ENCODE measurements at regions not wholly inside any gene's neighbourhood (a gene's known extent, or its start where the extent isn't known, plus 50 kb on each side); places are given as distances from the start of the nearest gene placed in this dataset.
A peak's percentile ranks its signal among the peaks of the same experiment; 100 is the strongest.

- H3K36me3 Mint-ChIP-seq (ENCODE audit: unreplicated experiment), result no peaks in the 10 kb centered on the region
- no peak for TF ChIP-seq CTCF (IDR thresholded peaks at IDR 0.05; ENCODE audit: partially characterized antibody, unreplicated experiment)
- no peak overlapping the region for H3K27ac Mint-ChIP-seq (ENCODE audit: unreplicated experiment)
- H3K27me3 Mint-ChIP-seq (ENCODE audit: unreplicated experiment), result no peaks in the 10 kb centered on the region
- H3K4me3 Mint-ChIP-seq (ENCODE audit: unreplicated experiment), result no peak overlapping the region
- H3K9me3 Mint-ChIP-seq (ENCODE audit: unreplicated experiment), result no peaks in the 10 kb centered on the region
- no peak for DNase-seq
- H3K4me1 Mint-ChIP-seq (ENCODE audit: low read depth, unreplicated experiment), result peaks cover 3% of the 10 kb centered on the region
Measured at GRCh38 chr13:103514619-103515018, 448.4 kb upstream of the SLC10A2 start.

- DNase-seq, result no peak
- no peaks in the 10 kb centered on the region for H3K27me3 Mint-ChIP-seq (ENCODE audit: unreplicated experiment)
- H3K27ac Mint-ChIP-seq (ENCODE audit: unreplicated experiment), result no peak overlapping the region
- TF ChIP-seq CTCF (IDR thresholded peaks at IDR 0.05; ENCODE audit: partially characterized antibody, unreplicated experiment), result no peak
- H3K4me1 Mint-ChIP-seq (ENCODE audit: low read depth, unreplicated experiment), result peaks cover 3% of the 10 kb centered on the region
- H3K4me3 Mint-ChIP-seq (ENCODE audit: unreplicated experiment), result no peak overlapping the region
- H3K9me3 Mint-ChIP-seq (ENCODE audit: unreplicated experiment), result no peaks in the 10 kb centered on the region
- H3K36me3 Mint-ChIP-seq (ENCODE audit: unreplicated experiment), result no peaks in the 10 kb centered on the region
Measured at GRCh38 chr13:103514188-103514587, 448.0 kb upstream of the SLC10A2 start.

- DNase-seq, result peak; percentile 13
- no peak overlapping the region for H3K4me3 Mint-ChIP-seq (ENCODE audit: unreplicated experiment)
- no peak overlapping the region for H3K27ac Mint-ChIP-seq (ENCODE audit: unreplicated experiment)
- no peaks in the 10 kb centered on the region for H3K36me3 Mint-ChIP-seq (ENCODE audit: unreplicated experiment)
- peak; percentile 56 for TF ChIP-seq CTCF (IDR thresholded peaks at IDR 0.05; ENCODE audit: partially characterized antibody, unreplicated experiment)
- H3K27me3 Mint-ChIP-seq (ENCODE audit: unreplicated experiment), result peaks cover 3% of the 10 kb centered on the region
- no peaks in the 10 kb centered on the region for H3K4me1 Mint-ChIP-seq (ENCODE audit: low read depth, unreplicated experiment)
- H3K9me3 Mint-ChIP-seq (ENCODE audit: unreplicated experiment), result no peaks in the 10 kb centered on the region
Measured at GRCh38 chr13:103510007-103510535, 443.9 kb upstream of the SLC10A2 start.

- no peak for DNase-seq
- no peaks in the 10 kb centered on the region for H3K4me1 Mint-ChIP-seq (ENCODE audit: low read depth, unreplicated experiment)
- H3K4me3 Mint-ChIP-seq (ENCODE audit: unreplicated experiment), result no peak overlapping the region
- H3K36me3 Mint-ChIP-seq (ENCODE audit: unreplicated experiment), result no peaks in the 10 kb centered on the region
- H3K27ac Mint-ChIP-seq (ENCODE audit: unreplicated experiment), result no peak overlapping the region
- peaks cover 2% of the 10 kb centered on the region for H3K27me3 Mint-ChIP-seq (ENCODE audit: unreplicated experiment)
- H3K9me3 Mint-ChIP-seq (ENCODE audit: unreplicated experiment), result no peaks in the 10 kb centered on the region
- no peak for TF ChIP-seq CTCF (IDR thresholded peaks at IDR 0.05; ENCODE audit: partially characterized antibody, unreplicated experiment)
Measured at GRCh38 chr13:103497404-103497803, 431.2 kb upstream of the SLC10A2 start.

- H3K27ac Mint-ChIP-seq (ENCODE audit: unreplicated experiment), result no peak overlapping the region
- no peaks in the 10 kb centered on the region for H3K36me3 Mint-ChIP-seq (ENCODE audit: unreplicated experiment)
- no peaks in the 10 kb centered on the region for H3K9me3 Mint-ChIP-seq (ENCODE audit: unreplicated experiment)
- no peaks in the 10 kb centered on the region for H3K27me3 Mint-ChIP-seq (ENCODE audit: unreplicated experiment)
- no peaks in the 10 kb centered on the region for H3K4me1 Mint-ChIP-seq (ENCODE audit: low read depth, unreplicated experiment)
- no peak overlapping the region for H3K4me3 Mint-ChIP-seq (ENCODE audit: unreplicated experiment)
- no peak for TF ChIP-seq CTCF (IDR thresholded peaks at IDR 0.05; ENCODE audit: partially characterized antibody, unreplicated experiment)
- no peak for DNase-seq
Measured at GRCh38 chr13:103487841-103488240, 421.6 kb upstream of the SLC10A2 start.
